ENCODE measurements at regions not wholly inside any gene's neighbourhood (a gene's known extent, or its start where the extent isn't known, plus 50 kb on each side); places are given as distances from the start of the nearest gene placed in this dataset.
"Not testable (repeated sequence)": the region's sequence is repeated elsewhere in the genome, so short reads cannot be mapped to it uniquely, and the experiment has no call there.

DNA sequence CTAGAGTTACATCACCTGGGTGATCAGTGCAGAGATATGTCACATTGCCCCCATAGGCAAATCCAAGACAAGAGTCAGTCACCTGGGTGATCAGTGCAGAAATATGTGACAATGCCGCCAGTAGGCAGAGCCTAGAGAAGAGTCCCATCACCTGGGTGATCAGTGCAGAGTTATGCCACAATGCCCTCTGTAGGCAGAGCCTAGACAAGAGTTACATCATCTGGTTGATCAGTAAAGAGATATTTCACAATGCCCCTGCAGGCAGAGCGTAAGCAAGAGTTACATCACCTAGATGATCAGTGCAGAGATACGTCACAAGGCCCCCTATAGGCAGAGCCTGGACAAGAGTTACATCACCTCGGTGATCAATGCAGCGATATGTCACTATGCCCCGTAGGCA lies 63.3 kb upstream of the FRG2B start:
- ATAC-seq, result not testable (repeated sequence)

DNA sequence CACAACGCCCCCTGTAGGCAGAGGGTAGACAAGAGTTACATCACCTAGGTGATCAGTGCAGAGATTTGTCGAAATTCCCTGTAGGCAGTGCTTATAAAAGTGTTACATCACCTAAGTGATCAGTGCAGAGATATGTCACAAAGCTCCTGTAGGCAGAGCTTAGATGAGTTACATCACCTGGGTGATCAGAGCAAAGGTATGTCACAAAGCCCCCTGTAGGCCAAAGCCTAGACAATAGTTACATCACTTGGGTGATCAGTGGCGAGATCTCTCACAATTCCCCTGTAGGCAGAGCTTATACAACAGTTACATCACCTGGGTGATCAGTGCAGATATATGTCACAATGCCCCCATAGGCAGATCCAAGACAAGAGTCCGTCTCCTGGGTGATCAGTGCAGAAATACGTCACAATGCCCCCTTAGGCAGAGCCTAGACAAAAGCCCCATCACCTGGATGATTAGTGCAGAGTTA lies 61.9 kb upstream of the FRG2B start:
- peak; percentile 15 to 34 for ATAC-seq

DNA sequence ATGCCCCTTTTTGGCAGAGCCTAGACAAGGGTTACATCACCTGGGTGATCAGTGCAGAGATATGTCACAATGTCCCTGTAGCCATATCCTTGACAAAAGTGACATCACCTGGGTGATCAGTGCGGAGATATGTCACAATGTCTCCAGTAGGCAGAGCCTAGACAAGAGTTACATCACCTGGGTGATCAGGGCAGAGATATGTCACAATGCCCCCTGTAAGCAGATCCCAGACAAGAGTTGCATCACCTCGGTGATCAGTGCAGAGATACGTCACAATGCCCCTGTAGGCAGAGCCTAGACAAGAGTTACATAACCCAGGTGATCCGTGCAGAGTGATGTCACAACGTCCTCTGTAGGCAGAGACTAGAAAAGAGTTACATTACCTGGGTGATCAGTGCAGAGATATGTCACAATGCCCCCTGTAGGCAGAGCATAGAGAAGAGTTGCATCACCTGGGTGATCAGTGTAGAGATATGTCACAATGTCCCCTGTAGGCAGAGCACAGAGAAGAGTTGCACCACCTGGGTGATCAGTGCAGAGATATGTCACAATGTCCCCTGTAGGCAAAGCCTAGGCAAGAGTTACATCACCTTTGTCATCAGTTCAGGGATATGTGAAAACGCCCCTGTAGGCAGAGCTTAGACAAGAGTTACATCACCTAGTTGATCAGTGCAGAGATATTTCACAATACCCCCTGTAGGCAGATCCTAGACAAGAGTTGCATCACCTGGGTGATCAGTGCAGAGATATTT lies 61.3 kb upstream of the FRG2B start:
- peak; percentile 35 to 44 for ATAC-seq

- peak in 1 of 2 donors; percentile 25 for ATAC-seq
Observed at GRCh38 chr10:133686992-133687391, 60.4 kb upstream of the FRG2B start.
